GM23338 (cell line): ENCODE measurements at regions not wholly inside any gene's neighbourhood (a gene's known extent, or its start where the extent isn't known, plus 50 kb on each side); places are given as distances from the start of the nearest gene placed in this dataset.

Experiments used
- ATAC-seq: fragments of 200-7000 bp; cut with Tn5 transposase; 3 replicates; pipeline ENCODE4 v1.9.1; 2020
- DNase-seq: peaks from one replicate; pipeline ENCODE4 v3.0.0-alpha.2; 2015; ENCODE audit warnings: low spot score
- H2AFZ ChIP-seq: fragments of 200-600 bp; sonication (generic); 2 replicates; pipeline ENCODE4 v1.8.0; 2016; ENCODE audit warnings: antibody characterized with exemption, mild to moderate bottlenecking, moderate library complexity
- H3F3A ChIP-seq: fragments of 200-600 bp; sonication (generic); replicated peaks from 2 replicates; pipeline ENCODE4 v1.8.0; 2017; ENCODE audit warnings: antibody characterized with exemption, mixed run types, low read depth
- H3K27ac ChIP-seq: fragments of 200-600 bp; sonication (generic); 2 replicates; pipeline ENCODE4 v1.6.1; 2016; ENCODE audit warnings: low read depth
- H3K27me3 ChIP-seq: fragments of 200-600 bp; sonication (generic); 2 replicates; pipeline ENCODE4 v1.8.0; 2016; ENCODE audit warnings: mild to moderate bottlenecking, mixed run types, moderate library complexity; ENCODE audit not compliant: insufficient read depth
- H3K36me3 ChIP-seq: fragments of 200-600 bp; sonication (generic); 2 replicates; pipeline ENCODE4 v1.8.0; 2016; ENCODE audit warnings: mild to moderate bottlenecking; ENCODE audit not compliant: insufficient read depth
- H3K4me1 ChIP-seq: fragments of 200-600 bp; sonication (generic); 2 replicates; pipeline ENCODE4 v1.8.0; 2016; ENCODE audit warnings: mild to moderate bottlenecking, moderate library complexity; ENCODE audit not compliant: insufficient read depth
- H3K4me2 ChIP-seq: fragments of 200-600 bp; sonication (generic); 2 replicates; pipeline ENCODE4 v1.7.1; 2017; ENCODE audit warnings: mixed run types
- H3K4me3 ChIP-seq: fragments of 200-600 bp; sonication (generic); 2 replicates; pipeline ENCODE4 v1.6.1; 2016; ENCODE audit warnings: mixed run types
- H3K79me2 ChIP-seq: fragments of 200-600 bp; sonication (generic); replicated peaks from 2 replicates; pipeline ENCODE4 v1.8.0; 2017; ENCODE audit warnings: mild to moderate bottlenecking; ENCODE audit not compliant: insufficient read depth
- H3K9me2 ChIP-seq: fragments of 200-600 bp; sonication (generic); 2 replicates; pipeline ENCODE4 v1.8.0; 2017; ENCODE audit not compliant: insufficient read depth
- H4K20me1 ChIP-seq: fragments of 200-600 bp; sonication (generic); replicated peaks from 2 replicates; pipeline ENCODE4 v1.8.0; 2017; ENCODE audit warnings: mild to moderate bottlenecking; ENCODE audit not compliant: insufficient read depth
- H3K27ac Mint-ChIP-seq: 2 replicates; pipeline ENCODE4 v1.8.0; 2020; ENCODE audit warnings: inconsistent platforms, mild to moderate bottlenecking, moderate library complexity, mixed read lengths
- H3K27me3 Mint-ChIP-seq: 3 replicates; pipeline ENCODE4 v1.8.0; 2022; ENCODE audit warnings: low read depth, mild to moderate bottlenecking, moderate library complexity, mixed read lengths, inconsistent platforms; ENCODE audit not compliant: insufficient read depth, poor library complexity
- H3K36me3 Mint-ChIP-seq: 3 replicates; pipeline ENCODE4 v1.8.0; 2021; ENCODE audit warnings: low read depth, mild to moderate bottlenecking, inconsistent platforms, moderate library complexity, mixed read lengths
- H3K4me1 Mint-ChIP-seq: 3 replicates; pipeline ENCODE4 v1.8.0; 2020; ENCODE audit warnings: mild to moderate bottlenecking, inconsistent platforms, mixed read lengths
- H3K4me3 Mint-ChIP-seq: 3 replicates; pipeline ENCODE4 v1.8.0; 2021; ENCODE audit warnings: moderate library complexity, mild to moderate bottlenecking, inconsistent platforms, mixed read lengths
- H3K9me3 Mint-ChIP-seq: 3 replicates; pipeline ENCODE4 v1.8.0; 2020; ENCODE audit warnings: moderate library complexity, mild to moderate bottlenecking, inconsistent platforms, mixed read lengths
- CTCF ChIP-seq, 2 experiments: fragments of 200-600 bp in 1 of 2; sonication (generic) in 1 of 2; conservative IDR thresholded peaks; 2 replicates each; pipeline versions ENCODE4 v1.5.1 to v1.6.1; 2016 to 2017; ENCODE audit warnings: antibody characterized with exemption in 2 of 2, low read depth in 2 of 2, mild to moderate bottlenecking in 2 of 2, moderate library complexity in 1 of 2
- NANOG ChIP-seq: IDR thresholded peaks from 2 replicates; pipeline ENCODE4 v1.6.1; 2016; ENCODE audit warnings: antibody characterized with exemption, borderline replicate concordance
- REST ChIP-seq: IDR thresholded peaks from one replicate; pipeline ENCODE4 v1.6.1; 2018; ENCODE audit warnings: antibody characterized with exemption; ENCODE audit not compliant: unreplicated experiment
- ZNF114 ChIP-seq: fragments of 250-450 bp; sonication (Bioruptor Pico); IDR thresholded peaks from 2 replicates; pipeline ENCODE4 v1.5.0; 2020; ENCODE audit warnings: mild to moderate bottlenecking, moderate library complexity
- TF ChIP-seq, protein P1 (sequence below): IDR thresholded peaks from 2 replicates; pipeline ENCODE4 v1.6.1; 2016; ENCODE audit warnings: antibody characterized with exemption

DNA sequence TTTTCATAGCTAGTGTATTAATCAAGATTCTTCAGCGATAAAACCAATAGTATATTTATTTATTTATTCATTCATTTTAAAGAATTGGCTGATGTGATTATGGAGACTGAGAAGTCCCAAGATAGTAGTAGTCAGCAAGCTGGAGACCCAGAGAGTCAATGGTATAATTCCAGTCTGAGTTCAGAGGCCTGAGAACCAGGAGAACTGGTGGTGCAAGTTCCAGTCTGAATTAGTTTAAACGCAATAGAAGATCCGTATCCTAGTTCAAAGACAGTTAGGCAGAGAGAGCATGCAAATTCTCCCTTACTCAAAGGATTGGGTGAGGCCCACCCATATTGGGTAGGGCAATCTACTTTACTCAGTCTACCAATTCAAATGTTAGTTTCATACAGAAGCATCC is 364.2 kb upstream of the RPS23 start:
- Histone ChIP-seq H3K27me3 (no peaks in the 10 kb centered on the region), H3F3A (no peaks in the 10 kb centered on the region), H3K79me2 (no peaks in the 10 kb centered on the region), H3K36me3 (no peaks in the 10 kb centered on the region), H3K4me1 (peaks cover 18% of the 10 kb centered on the region), H3K4me2 (no peak overlapping the region), H2AFZ (no peak overlapping the region), H3K9me2 (no peaks in the 10 kb centered on the region), H4K20me1 (no peaks in the 10 kb centered on the region), H3K27ac (no peak overlapping the region), H3K4me3 (no peak overlapping the region)
- no peak overlapping the region for H3K27ac Mint-ChIP-seq
- H3K27me3 Mint-ChIP-seq: no peaks in the 10 kb centered on the region
- H3K9me3 Mint-ChIP-seq: no peaks in the 10 kb centered on the region
- peaks cover 23% of the 10 kb centered on the region; the same call in 2 of the 3 replicates for H3K4me1 Mint-ChIP-seq
- TF ChIP-seq NANOG (no peak), ZNF114 (no peak)
- TF ChIP-seq, protein P1, sequence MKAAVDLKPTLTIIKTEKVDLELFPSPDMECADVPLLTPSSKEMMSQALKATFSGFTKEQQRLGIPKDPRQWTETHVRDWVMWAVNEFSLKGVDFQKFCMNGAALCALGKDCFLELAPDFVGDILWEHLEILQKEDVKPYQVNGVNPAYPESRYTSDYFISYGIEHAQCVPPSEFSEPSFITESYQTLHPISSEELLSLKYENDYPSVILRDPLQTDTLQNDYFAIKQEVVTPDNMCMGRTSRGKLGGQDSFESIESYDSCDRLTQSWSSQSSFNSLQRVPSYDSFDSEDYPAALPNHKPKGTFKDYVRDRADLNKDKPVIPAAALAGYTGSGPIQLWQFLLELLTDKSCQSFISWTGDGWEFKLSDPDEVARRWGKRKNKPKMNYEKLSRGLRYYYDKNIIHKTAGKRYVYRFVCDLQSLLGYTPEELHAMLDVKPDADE: no peak
- DNase-seq (no peak), ATAC-seq (no peak)
- no peaks in the 10 kb centered on the region for H3K36me3 Mint-ChIP-seq
- H3K4me3 Mint-ChIP-seq: no peak overlapping the region

DNA sequence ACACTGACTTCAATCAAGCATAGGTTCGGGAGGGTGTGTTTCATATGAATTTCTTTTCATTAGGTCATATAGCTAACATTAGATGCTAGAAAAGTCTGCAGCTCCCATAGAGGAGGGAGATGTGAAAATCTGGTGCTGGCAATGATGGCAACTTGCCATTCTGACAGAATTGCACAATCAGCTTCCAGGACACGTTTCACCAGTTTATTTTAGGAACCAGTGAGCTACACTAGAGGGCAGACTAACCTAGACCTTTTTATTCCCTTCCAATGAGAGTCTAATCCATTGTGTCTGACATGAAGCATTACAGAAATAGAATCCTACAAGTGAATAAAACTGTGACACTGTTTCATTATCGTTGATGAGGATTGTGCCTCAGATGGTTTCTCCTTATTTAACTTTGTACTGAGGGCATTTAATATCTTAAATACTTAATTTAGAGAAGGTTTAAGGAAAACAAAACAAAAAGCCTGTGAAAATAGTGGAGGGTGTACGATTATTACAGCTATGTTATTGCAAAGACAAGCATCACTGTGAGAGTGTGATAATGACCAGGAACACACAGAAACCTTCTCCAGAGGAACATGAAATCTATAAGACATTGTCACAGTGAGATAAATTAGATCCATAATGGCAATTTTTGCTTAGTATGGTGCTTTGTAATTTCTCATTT is 363.3 kb upstream of the RPS23 start:
- ATAC-seq (peak; percentile 76), DNase-seq (peak; percentile 70)
- Histone ChIP-seq H3K27me3 (no peaks in the 10 kb centered on the region), H3F3A (no peaks in the 10 kb centered on the region), H3K36me3 (no peaks in the 10 kb centered on the region), H3K4me3 (no peak overlapping the region), H3K79me2 (no peaks in the 10 kb centered on the region), H3K4me2 (no peak overlapping the region), H2AFZ (no peak overlapping the region), H3K9me2 (no peaks in the 10 kb centered on the region), H3K27ac (no peak overlapping the region), H3K4me1 (peaks cover 18% of the 10 kb centered on the region), H4K20me1 (no peaks in the 10 kb centered on the region)
- no peaks in the 10 kb centered on the region for H3K27me3 Mint-ChIP-seq
- no peak overlapping the region for H3K4me3 Mint-ChIP-seq
- TF ChIP-seq REST (no peak), NANOG (0 out of 2 replicates have a peak, but pooled peaks have one; percentile 21), CTCF (conservative IDR thresholded peaks at IDR 0.05; ENCODE audit: low read depth in 2 of 2) (peak; percentile 70 to 75)
- no peaks in the 10 kb centered on the region for H3K36me3 Mint-ChIP-seq
- H3K27ac Mint-ChIP-seq: no peak overlapping the region
- peaks cover 23% of the 10 kb centered on the region; the same call in 2 of the 3 replicates for H3K4me1 Mint-ChIP-seq
- no peaks in the 10 kb centered on the region for H3K9me3 Mint-ChIP-seq
